ENCODE measurements at regions not wholly inside any gene's neighbourhood (a gene's known extent, or its start where the extent isn't known, plus 50 kb on each side); places are given as distances from the start of the nearest gene placed in this dataset.

DNA sequence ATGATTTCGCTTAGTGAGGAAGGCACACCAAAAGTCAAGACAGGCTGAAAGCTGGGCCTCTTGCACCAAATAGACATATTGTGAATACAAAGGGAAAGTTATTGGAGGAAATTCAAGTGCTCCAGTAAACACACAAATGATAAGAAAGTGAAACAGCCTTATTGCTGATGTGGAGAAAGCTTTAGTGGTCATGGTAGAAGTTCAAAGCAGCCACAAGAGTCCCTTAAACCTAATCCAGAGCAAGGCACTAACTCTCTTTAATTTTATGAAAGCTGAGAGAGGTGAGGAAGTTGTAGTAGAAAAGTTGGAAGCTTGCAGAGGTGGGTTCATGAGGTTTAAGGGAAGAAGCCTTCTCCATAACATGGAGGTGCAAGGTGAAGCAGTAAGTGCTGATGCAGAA, 988.3 kb downstream of the VRK1 start:
- no peak for TF ChIP-seq ZNF114 (tag by site-specific recombination; IDR thresholded peaks at IDR 0.05)
- no peak for TF ChIP-seq ZFP3 (tag by site-specific recombination; IDR thresholded peaks at IDR 0.05; ENCODE audit: low read depth)
- TF ChIP-seq OSR2 (tag by site-specific recombination; IDR thresholded peaks at IDR 0.05), result no peak
- TF ChIP-seq, protein P1, sequence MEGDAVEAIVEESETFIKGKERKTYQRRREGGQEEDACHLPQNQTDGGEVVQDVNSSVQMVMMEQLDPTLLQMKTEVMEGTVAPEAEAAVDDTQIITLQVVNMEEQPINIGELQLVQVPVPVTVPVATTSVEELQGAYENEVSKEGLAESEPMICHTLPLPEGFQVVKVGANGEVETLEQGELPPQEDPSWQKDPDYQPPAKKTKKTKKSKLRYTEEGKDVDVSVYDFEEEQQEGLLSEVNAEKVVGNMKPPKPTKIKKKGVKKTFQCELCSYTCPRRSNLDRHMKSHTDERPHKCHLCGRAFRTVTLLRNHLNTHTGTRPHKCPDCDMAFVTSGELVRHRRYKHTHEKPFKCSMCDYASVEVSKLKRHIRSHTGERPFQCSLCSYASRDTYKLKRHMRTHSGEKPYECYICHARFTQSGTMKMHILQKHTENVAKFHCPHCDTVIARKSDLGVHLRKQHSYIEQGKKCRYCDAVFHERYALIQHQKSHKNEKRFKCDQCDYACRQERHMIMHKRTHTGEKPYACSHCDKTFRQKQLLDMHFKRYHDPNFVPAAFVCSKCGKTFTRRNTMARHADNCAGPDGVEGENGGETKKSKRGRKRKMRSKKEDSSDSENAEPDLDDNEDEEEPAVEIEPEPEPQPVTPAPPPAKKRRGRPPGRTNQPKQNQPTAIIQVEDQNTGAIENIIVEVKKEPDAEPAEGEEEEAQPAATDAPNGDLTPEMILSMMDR (tag by site-specific recombination; IDR thresholded peaks at IDR 0.05), result no peak
